K562 (cell line): ENCODE measurements at regions not wholly inside any gene's neighbourhood (a gene's known extent, or its start where the extent isn't known, plus 50 kb on each side); places are given as distances from the start of the nearest gene placed in this dataset.

Experiments
- ATF1 ChIP-seq, 2 experiments: fragments of 450-650 bp in 1 of 2; IDR thresholded peaks; 2 replicates each; pipeline ENCODE4 v1.6.1; 2016; ENCODE audit warnings: missing compliant biosample characterization in 1 of 2, missing genetic modification characterization in 1 of 2
- CLOCK ChIP-seq: fragments of 250-450 bp; sonication (Bioruptor Pico); IDR thresholded peaks from 2 replicates; pipeline ENCODE4 v1.4.0; 2020; ENCODE audit warnings: mild to moderate bottlenecking, moderate library complexity, borderline replicate concordance
- CTCF ChIP-seq, 3 experiments: IDR thresholded peaks in 2 of 3; conservative IDR thresholded peaks in 1 of 3; 2 replicates each; pipeline ENCODE4 v1.5.1; 2011 to 2012; ENCODE audit warnings: low read length in 3 of 3, mild to moderate bottlenecking in 3 of 3, control low read depth in 2 of 3, improper control_type of control experiment in 1 of 3, inconsistent platforms in 1 of 3, low read depth in 1 of 3, mixed read lengths in 1 of 3, moderate library complexity in 1 of 3; ENCODE audit not compliant: insufficient read depth in 2 of 3
- GMEB1 ChIP-seq: fragments of 250-450 bp; sonication (Bioruptor Pico); IDR thresholded peaks from 2 replicates; pipeline ENCODE4 v1.4.0; 2020; ENCODE audit warnings: mild to moderate bottlenecking
- KAT8 ChIP-seq: fragments of 450-650 bp; IDR thresholded peaks from 2 replicates; pipeline ENCODE4 v1.6.1; 2016; ENCODE audit warnings: low read depth, mild to moderate bottlenecking
- NCOR1 ChIP-seq: fragments of 450-650 bp; IDR thresholded peaks from 2 replicates; pipeline ENCODE4 v1.6.1; 2016; ENCODE audit warnings: mild to moderate bottlenecking, moderate library complexity
- POLR2H ChIP-seq: IDR thresholded peaks from 2 replicates; pipeline ENCODE4 v1.6.1; 2016; ENCODE audit warnings: missing genetic modification characterization, low read depth, mild to moderate bottlenecking, control low read depth, missing compliant biosample characterization, moderate library complexity
- PRDM10 ChIP-seq: fragments of 450-650 bp; IDR thresholded peaks from 2 replicates; pipeline ENCODE4 v1.6.1; 2018; ENCODE audit not compliant: partially characterized antibody
- RCOR1 ChIP-seq, 2 experiments: IDR thresholded peaks; 2 replicates each; pipeline ENCODE4 v1.6.1; 2012; ENCODE audit warnings: low read depth in 2 of 2, low read length in 2 of 2, borderline replicate concordance in 1 of 2, improper control_type of control experiment in 1 of 2
- SLC30A9 ChIP-seq: fragments of 250-450 bp; sonication (Bioruptor Pico); IDR thresholded peaks from 2 replicates; pipeline ENCODE4 v1.8.0; 2022; ENCODE audit warnings: mild to moderate bottlenecking, moderate library complexity
- SRSF9 ChIP-seq: fragments of 200-400 bp; formaldehyde crosslinking; IDR thresholded peaks from 2 replicates; pipeline ENCODE4 v1.6.1; 2017; ENCODE audit warnings: low read depth, low read length, borderline replicate concordance
- ZBTB34 ChIP-seq: fragments of 250-450 bp; sonication (Bioruptor Pico); IDR thresholded peaks from 2 replicates; pipeline ENCODE4 v1.8.0; 2021; ENCODE audit warnings: mild to moderate bottlenecking, moderate library complexity
- ZNF174 ChIP-seq: fragments of 250-450 bp; sonication (Bioruptor Pico); IDR thresholded peaks from 2 replicates; pipeline ENCODE4 v1.4.0; 2020; ENCODE audit warnings: mild to moderate bottlenecking
- ZNF282 ChIP-seq: sonication (generic); formaldehyde crosslinking; IDR thresholded peaks from 2 replicates; pipeline ENCODE4 v1.8.1; 2023; ENCODE audit warnings: missing genetic modification reagents
- ZNF57 ChIP-seq: fragments of 450-650 bp; formaldehyde crosslinking; IDR thresholded peaks from 2 replicates; pipeline ENCODE4 v1.4.0; 2020; ENCODE audit warnings: mild to moderate bottlenecking, moderate library complexity

GRCh38 chr4:26248647-26249046, 72.2 kb upstream of the RBPJ start (continued):
- TF ChIP-seq CLOCK (CRISPR knock-in tag) (no peak), ATF1 (CRISPR knock-in tag; IDR thresholded peaks at IDR 0.05) (no peak), ATF1 (tag; IDR thresholded peaks at IDR 0.05) (no peak), GMEB1 (CRISPR knock-in tag) (no peak), CTCF (IDR thresholded peaks at IDR 0.05 in 2 of 3, conservative IDR thresholded peaks at IDR 0.05 in 1 of 3; ENCODE audit: insufficient read depth in 2 of 3, low read depth in 1 of 3, low read length in 3 of 3) (no peak), POLR2H (no peak), ZNF174 (no peak), ZNF282 (no peak), KAT8 (no peak), RCOR1 (IDR thresholded peaks at IDR 0.05; ENCODE audit: borderline replicate concordance in 1 of 2, low read depth in 2 of 2, low read length in 2 of 2) (no peak), SLC30A9 (no peak), NCOR1 (no peak), ZNF57 (CRISPR knock-in tag) (no peak), SRSF9 (no peak), PRDM10 (no peak), ZBTB34 (CRISPR knock-in tag) (no peak)
- TF ChIP-seq, all 486 proteins: peak for 0
